Kidney (tissue), 13 donors: ENCODE measurements at regions not wholly inside any gene's neighbourhood (a gene's known extent, or its start where the extent isn't known, plus 50 kb on each side); places are given as distances from the start of the nearest gene placed in this dataset.

Experiments used
- DNase-seq, 5 donors: peaks; one replicate each; pipeline ENCODE4 v3.0.0-alpha.2; 2013 to 2020
- FAIRE-seq: peaks from 2 replicates; lab custom pipeline; 2012; peaks lifted over from hg19 to GRCh38; lab: Jason Lieb, UNC
- H3K27ac ChIP-seq, 2 donors: one replicate each; pipeline ENCODE4 v1.7.0; 2013; ENCODE audit warnings: low read depth in 2 of 2, low read length in 2 of 2, inconsistent platforms in 1 of 2
- H3K27me3 ChIP-seq: one replicate; pipeline ENCODE4 v1.7.1; 2013; ENCODE audit warnings: low read length, inconsistent platforms; ENCODE audit not compliant: control insufficient read depth, insufficient read depth
- H3K36me3 ChIP-seq, 3 donors: one replicate each; pipeline versions ENCODE4 v1.7.0 to v1.7.1; 2013; ENCODE audit warnings: low read length in 3 of 3, control low read depth in 1 of 3, inconsistent platforms in 1 of 3; ENCODE audit not compliant: insufficient read depth in 3 of 3, control insufficient read depth in 2 of 3
- H3K4me1 ChIP-seq, 3 donors: one replicate each; pipeline versions ENCODE4 v1.7.0 to v1.7.1; 2013; ENCODE audit warnings: low read length in 3 of 3, inconsistent platforms in 1 of 3, low read depth in 1 of 3; ENCODE audit not compliant: control insufficient read depth in 2 of 3, insufficient read depth in 2 of 3
- H3K4me3 ChIP-seq, 3 donors: one replicate each; pipeline versions ENCODE4 v1.7.0 to v1.8.1; 2013; ENCODE audit warnings: low read length in 3 of 3, control low read depth in 1 of 3, inconsistent platforms in 1 of 3
- H3K9ac ChIP-seq, 3 donors: one replicate each; pipeline versions ENCODE4 v1.7.0 to v1.7.1; 2013; ENCODE audit warnings: low read length in 3 of 3, control low read depth in 1 of 3, inconsistent platforms in 1 of 3
- H3K9me3 ChIP-seq, 3 donors: one replicate each; pipeline versions ENCODE4 v1.7.0 to v1.7.1; 2013; ENCODE audit warnings: low read length in 3 of 3, control low read depth in 1 of 3, inconsistent platforms in 1 of 3; ENCODE audit not compliant: control insufficient read depth in 2 of 3, insufficient read depth in 1 of 3
- intact Hi-C: fragments of 100-400 bp; cut with DNase I; formaldehyde crosslinking; loops from one replicate; pipeline ENCODE4 v1.11.1; 2022
- TF ChIP-seq, protein P1 (sequence below): IDR thresholded peaks from 3 replicates; pipeline ENCODE4 v1.5.1; 2012; ENCODE audit warnings: mild to moderate bottlenecking, moderate library complexity, borderline replicate concordance; ENCODE audit not compliant: insufficient read depth; ENCODE audit errors: extremely low read depth
- donor health status: control.
- donor health status: control.
- donor health status: control.
- donor health status: control.
- donor health status: control.
- donor health status: DM: yes; HTN: yes; CAD: no.
- donor health status: Normal renal cell carcinoma (clear cell type).

DNA sequence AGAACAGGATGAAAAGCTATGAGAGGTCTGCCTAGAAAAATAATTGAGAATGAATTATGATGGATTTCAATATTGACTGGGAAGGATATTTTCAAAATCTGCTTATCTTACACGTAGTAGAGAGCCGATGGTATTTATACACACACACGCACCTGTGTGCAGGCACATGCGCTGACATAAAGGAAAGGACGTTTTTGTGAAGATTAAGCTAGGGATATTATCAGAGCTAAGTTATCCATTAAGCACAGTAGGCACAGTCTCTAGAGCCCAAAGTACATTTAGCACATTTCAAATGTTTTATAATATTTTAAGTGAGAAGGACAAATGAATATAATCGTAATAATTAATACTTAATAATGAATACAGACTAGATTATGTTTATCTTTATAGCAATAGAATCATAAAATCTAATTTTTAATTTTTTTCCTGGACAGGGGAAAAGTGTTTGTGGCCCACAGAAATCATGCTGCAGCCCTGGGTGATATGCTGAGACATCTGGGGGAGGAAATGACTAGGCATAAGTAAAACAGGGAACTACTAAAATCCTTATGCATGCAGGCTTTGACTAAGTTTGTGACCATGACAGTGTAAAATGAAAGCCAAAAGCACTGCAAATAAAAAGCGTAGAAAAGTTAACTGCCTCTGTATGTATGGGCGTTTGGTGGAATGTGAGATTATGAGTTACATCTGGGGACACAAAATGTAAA lies 146.1 kb downstream of the KITLG start:
- no peaks in the 10 kb centered on the region for H3K36me3 ChIP-seq
- no peak overlapping the region for H3K9ac ChIP-seq
- H3K27ac ChIP-seq, result no peak overlapping the region
- H3K9me3 ChIP-seq, result no peaks in the 10 kb centered on the region
- FAIRE-seq (no peak), DNase-seq (no peak)
- no peaks in the 10 kb centered on the region for H3K27me3 ChIP-seq
- intact Hi-C loops, result no loop called here
- H3K4me1 ChIP-seq, result peaks cover 0 to 4% (median 0%) of the 10 kb centered on the region in 3 donors
- no peak overlapping the region for H3K4me3 ChIP-seq
- TF ChIP-seq, protein P1, sequence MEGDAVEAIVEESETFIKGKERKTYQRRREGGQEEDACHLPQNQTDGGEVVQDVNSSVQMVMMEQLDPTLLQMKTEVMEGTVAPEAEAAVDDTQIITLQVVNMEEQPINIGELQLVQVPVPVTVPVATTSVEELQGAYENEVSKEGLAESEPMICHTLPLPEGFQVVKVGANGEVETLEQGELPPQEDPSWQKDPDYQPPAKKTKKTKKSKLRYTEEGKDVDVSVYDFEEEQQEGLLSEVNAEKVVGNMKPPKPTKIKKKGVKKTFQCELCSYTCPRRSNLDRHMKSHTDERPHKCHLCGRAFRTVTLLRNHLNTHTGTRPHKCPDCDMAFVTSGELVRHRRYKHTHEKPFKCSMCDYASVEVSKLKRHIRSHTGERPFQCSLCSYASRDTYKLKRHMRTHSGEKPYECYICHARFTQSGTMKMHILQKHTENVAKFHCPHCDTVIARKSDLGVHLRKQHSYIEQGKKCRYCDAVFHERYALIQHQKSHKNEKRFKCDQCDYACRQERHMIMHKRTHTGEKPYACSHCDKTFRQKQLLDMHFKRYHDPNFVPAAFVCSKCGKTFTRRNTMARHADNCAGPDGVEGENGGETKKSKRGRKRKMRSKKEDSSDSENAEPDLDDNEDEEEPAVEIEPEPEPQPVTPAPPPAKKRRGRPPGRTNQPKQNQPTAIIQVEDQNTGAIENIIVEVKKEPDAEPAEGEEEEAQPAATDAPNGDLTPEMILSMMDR, result no peak

DNA sequence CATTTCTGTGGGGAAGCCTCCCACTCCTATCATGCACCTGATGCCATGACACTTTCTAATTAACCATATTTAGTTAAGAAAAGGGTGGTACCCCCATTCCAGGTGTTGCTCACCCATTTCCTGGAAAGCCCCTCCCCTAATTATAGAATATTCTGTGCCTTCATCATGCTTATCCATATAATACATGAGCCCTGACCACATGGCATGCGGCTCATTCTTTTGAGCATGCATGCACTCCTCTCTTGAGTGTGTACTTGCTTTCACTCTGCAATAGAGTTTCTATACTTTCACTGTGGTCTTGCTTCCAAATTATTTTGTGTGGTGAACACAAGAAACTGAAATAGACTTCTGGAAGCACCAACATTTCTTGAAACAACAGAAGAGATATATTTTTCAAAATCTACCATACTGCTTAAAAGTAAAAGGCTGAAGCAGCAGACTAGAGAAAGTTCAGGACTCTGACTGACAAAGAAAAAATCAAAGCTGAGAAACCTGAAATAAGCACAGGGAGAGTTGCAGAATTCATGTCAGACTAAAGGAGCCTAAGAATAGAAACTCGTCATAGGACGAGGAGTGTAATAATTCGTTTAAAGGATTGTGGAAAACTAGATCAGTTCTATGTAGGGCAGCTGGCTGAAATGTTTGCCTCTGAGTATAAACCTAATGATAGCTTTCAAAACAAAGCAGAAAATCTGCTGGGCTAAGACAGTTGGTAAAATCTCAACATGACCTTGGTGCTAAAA lies 144.8 kb downstream of the KITLG start:
- FAIRE-seq (no peak), DNase-seq (no peak)
- H3K36me3 ChIP-seq, result no peaks in the 10 kb centered on the region
- TF ChIP-seq, protein P1, result no peak
- no peaks in the 10 kb centered on the region for H3K9me3 ChIP-seq
- no peak overlapping the region for H3K27ac ChIP-seq
- no peak overlapping the region for H3K4me3 ChIP-seq
- no peaks in the 10 kb centered on the region for H3K27me3 ChIP-seq
- intact Hi-C loops, result no loop called here
- peaks cover 0 to 4% (median 0%) of the 10 kb centered on the region in 3 donors for H3K4me1 ChIP-seq
- no peak overlapping the region for H3K9ac ChIP-seq

GRCh38 chr12:88437226-88437625 lies 143.0 kb downstream of the KITLG start:
- intact Hi-C loops, result no loop called here
- Histone ChIP-seq H3K36me3 (no peaks in the 10 kb centered on the region), H3K27me3 (no peaks in the 10 kb centered on the region), H3K27ac (no peak overlapping the region), H3K4me3 (no peak overlapping the region), H3K9ac (no peak overlapping the region), H3K4me1 (peaks cover 0 to 4% (median 0%) of the 10 kb centered on the region in 3 donors), H3K9me3 (no peaks in the 10 kb centered on the region)
- TF ChIP-seq, protein P1, result no peak
- FAIRE-seq (no peak), DNase-seq (no peak)
